Panc1 (cell line): ENCODE measurements at regions not wholly inside any gene's neighbourhood (a gene's known extent, or its start where the extent isn't known, plus 50 kb on each side); places are given as distances from the start of the nearest gene placed in this dataset.

Experiments
- CTCF ChIP-seq: fragments of 450-650 bp; IDR thresholded peaks from 2 replicates; pipeline ENCODE4 v1.5.1; 2017; ENCODE audit warnings: mild to moderate bottlenecking
- POLR2AphosphoS5 ChIP-seq: IDR thresholded peaks from 2 replicates; pipeline ENCODE4 v1.6.1; 2012; ENCODE audit warnings: mild to moderate bottlenecking, low read depth, low read length, moderate library complexity
- REST ChIP-seq, 2 experiments: IDR thresholded peaks; 2 replicates each; pipeline ENCODE4 v1.6.1; 2011 to 2012; ENCODE audit warnings: low read depth in 2 of 2, control low read depth in 1 of 2, low read length in 1 of 2, mild to moderate bottlenecking in 1 of 2, moderate library complexity in 1 of 2; ENCODE audit not compliant: insufficient read depth in 1 of 2
- SIN3A ChIP-seq: IDR thresholded peaks from 2 replicates; pipeline ENCODE4 v1.6.1; 2012; ENCODE audit warnings: low read depth, mild to moderate bottlenecking, low read length, moderate library complexity, borderline replicate concordance; ENCODE audit not compliant: insufficient read depth
- TCF7L2 ChIP-seq: IDR thresholded peaks from 2 replicates; pipeline ENCODE4 v1.6.1; 2011; ENCODE audit warnings: mild to moderate bottlenecking, low read depth, low read length, inconsistent platforms

- no peak for TF ChIP-seq TCF7L2
- TF ChIP-seq POLR2AphosphoS5, result no peak
- TF ChIP-seq CTCF, result no peak
- TF ChIP-seq REST (IDR thresholded peaks at IDR 0.05; ENCODE audit: insufficient read depth in 1 of 2, low read depth in 2 of 2, low read length in 1 of 2), result no peak
- TF ChIP-seq SIN3A, result no peak
These were observed 189.3 kb upstream of the VEPH1 start for GRCh38 chr3:157692468-157692867.
